ENCODE measurements at regions not wholly inside any gene's neighbourhood (a gene's known extent, or its start where the extent isn't known, plus 50 kb on each side); places are given as distances from the start of the nearest gene placed in this dataset.

- DNase-seq (ENCODE audit: extremely low read depth in 1 of 2, low read depth in 1 of 2), result no peak
These were observed 239.4 kb upstream of the SKOR2 start for GRCh38 chr18:47490882-47491281.

GRCh38 chr18:47485221-47485797, 233.8 kb upstream of the SKOR2 start:
- DNase-seq (ENCODE audit: extremely low read depth in 1 of 2, low read depth in 1 of 2), result no peak

- DNase-seq (ENCODE audit: extremely low read depth in 1 of 2, low read depth in 1 of 2), result no peak
These were observed 232.6 kb upstream of the SKOR2 start for GRCh38 chr18:47484068-47484467.

GRCh38 chr18:47480166-47480565, 228.7 kb upstream of the SKOR2 start:
- no peak for DNase-seq (ENCODE audit: extremely low read depth in 1 of 2, low read depth in 1 of 2)

GRCh38 chr18:47471784-47472183, 220.3 kb upstream of the SKOR2 start:
- no peak for DNase-seq (ENCODE audit: extremely low read depth in 1 of 2, low read depth in 1 of 2)

GRCh38 chr18:47470941-47471340, 219.5 kb upstream of the SKOR2 start:
- no peak for DNase-seq (ENCODE audit: extremely low read depth in 1 of 2, low read depth in 1 of 2)

GRCh38 chr18:47469576-47469975, 218.1 kb upstream of the SKOR2 start:
- no peak for DNase-seq (ENCODE audit: extremely low read depth in 1 of 2, low read depth in 1 of 2)

- no peak for DNase-seq (ENCODE audit: extremely low read depth in 1 of 2, low read depth in 1 of 2)
These were observed 210.5 kb upstream of the SKOR2 start for GRCh38 chr18:47461977-47462376.

- no peak for DNase-seq (ENCODE audit: extremely low read depth in 1 of 2, low read depth in 1 of 2)
These were observed 210.0 kb upstream of the SKOR2 start for GRCh38 chr18:47461406-47461948.

- DNase-seq (ENCODE audit: extremely low read depth in 1 of 2, low read depth in 1 of 2), result no peak
These were observed 207.0 kb upstream of the SKOR2 start for GRCh38 chr18:47458483-47458882.

- DNase-seq (ENCODE audit: extremely low read depth in 1 of 2, low read depth in 1 of 2), result no peak
These were observed 206.2 kb upstream of the SKOR2 start for GRCh38 chr18:47457614-47458013.

- no peak for DNase-seq (ENCODE audit: extremely low read depth in 1 of 2, low read depth in 1 of 2)
These were observed 201.6 kb upstream of the SKOR2 start for GRCh38 chr18:47453038-47453437.

- no peak for DNase-seq (ENCODE audit: extremely low read depth in 1 of 2, low read depth in 1 of 2)
These were observed 197.5 kb upstream of the SKOR2 start for GRCh38 chr18:47448956-47449355.

GRCh38 chr18:47441914-47442313, 190.5 kb upstream of the SKOR2 start:
- no peak for DNase-seq (ENCODE audit: extremely low read depth in 1 of 2, low read depth in 1 of 2)

- no peak for DNase-seq (ENCODE audit: extremely low read depth in 1 of 2, low read depth in 1 of 2)
These were observed 186.5 kb upstream of the SKOR2 start for GRCh38 chr18:47438001-47438400.

- DNase-seq (ENCODE audit: extremely low read depth in 1 of 2, low read depth in 1 of 2), result no peak
These were observed 185.4 kb upstream of the SKOR2 start for GRCh38 chr18:47436871-47437270.

- DNase-seq (ENCODE audit: extremely low read depth in 1 of 2, low read depth in 1 of 2), result no peak
These were observed 182.8 kb upstream of the SKOR2 start for GRCh38 chr18:47434214-47434746.

- no peak for DNase-seq (ENCODE audit: extremely low read depth in 1 of 2, low read depth in 1 of 2)
These were observed 176.6 kb upstream of the SKOR2 start for GRCh38 chr18:47427923-47428637.

GRCh38 chr18:47427072-47427471, 175.6 kb upstream of the SKOR2 start:
- no peak for DNase-seq (ENCODE audit: extremely low read depth in 1 of 2, low read depth in 1 of 2)

- no peak for DNase-seq (ENCODE audit: extremely low read depth in 1 of 2, low read depth in 1 of 2)
These were observed 173.9 kb upstream of the SKOR2 start for GRCh38 chr18:47425365-47425764.

GRCh38 chr18:47422524-47422923, 171.1 kb upstream of the SKOR2 start:
- no peak for DNase-seq (ENCODE audit: extremely low read depth in 1 of 2, low read depth in 1 of 2)

GRCh38 chr18:47420130-47420529, 168.7 kb upstream of the SKOR2 start:
- DNase-seq (ENCODE audit: extremely low read depth in 1 of 2, low read depth in 1 of 2), result no peak

All from activated CD8-positive, alpha-beta memory T cell treated with anti-CD3 and anti-CD28 coated beads for 1 hour (primary cell).